Fibroblast of skin of left biceps (primary cell): ENCODE measurements at regions not wholly inside any gene's neighbourhood (a gene's known extent, or its start where the extent isn't known, plus 50 kb on each side); places are given as distances from the start of the nearest gene placed in this dataset.

Source experiments
- DNase-seq, 2 experiments: peaks; one replicate each; pipeline ENCODE4 v3.0.0-alpha.2; 2013; ENCODE audit warnings: low read depth in 2 of 2

DNA sequence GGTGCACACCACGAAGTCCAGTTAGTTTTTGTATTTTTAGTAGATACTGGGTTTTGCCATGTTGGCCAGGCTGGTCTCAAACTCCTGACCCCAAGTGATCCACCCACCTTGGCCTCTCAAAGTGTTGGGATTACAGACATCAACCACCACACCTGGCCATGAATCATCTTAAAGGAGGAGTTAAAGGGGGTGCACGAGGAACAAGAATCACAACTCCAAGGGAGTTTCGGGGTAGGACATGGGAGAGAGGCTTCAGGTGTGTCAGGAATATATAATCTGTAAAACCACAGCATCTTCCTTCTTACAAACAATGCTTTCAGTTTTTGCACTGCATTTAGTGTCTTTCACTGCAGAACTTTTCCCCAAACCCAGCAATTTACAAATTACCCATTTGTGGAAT, 137.4 kb upstream of the SGK1 start:
- DNase-seq: no peak

DNA sequence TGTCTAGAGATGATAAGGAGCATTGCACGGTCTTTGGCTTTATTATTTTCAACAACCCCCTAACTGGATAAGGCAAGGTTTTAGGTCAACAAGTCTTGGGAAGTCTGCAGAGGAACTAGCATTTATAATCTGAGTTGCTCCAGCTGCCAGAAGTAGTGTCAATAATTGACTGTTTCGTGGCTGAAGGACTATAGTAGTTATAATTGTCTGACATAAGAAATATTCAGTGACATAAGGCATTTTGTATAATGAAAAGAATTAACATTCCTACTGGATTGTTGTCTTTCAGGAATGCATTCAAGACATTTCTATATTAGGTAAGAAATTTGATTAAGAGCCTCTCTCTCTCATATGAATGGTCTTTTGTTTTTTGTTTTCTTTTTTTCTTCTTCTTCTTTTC, 136.9 kb upstream of the SGK1 start:
- DNase-seq: no peak

DNA sequence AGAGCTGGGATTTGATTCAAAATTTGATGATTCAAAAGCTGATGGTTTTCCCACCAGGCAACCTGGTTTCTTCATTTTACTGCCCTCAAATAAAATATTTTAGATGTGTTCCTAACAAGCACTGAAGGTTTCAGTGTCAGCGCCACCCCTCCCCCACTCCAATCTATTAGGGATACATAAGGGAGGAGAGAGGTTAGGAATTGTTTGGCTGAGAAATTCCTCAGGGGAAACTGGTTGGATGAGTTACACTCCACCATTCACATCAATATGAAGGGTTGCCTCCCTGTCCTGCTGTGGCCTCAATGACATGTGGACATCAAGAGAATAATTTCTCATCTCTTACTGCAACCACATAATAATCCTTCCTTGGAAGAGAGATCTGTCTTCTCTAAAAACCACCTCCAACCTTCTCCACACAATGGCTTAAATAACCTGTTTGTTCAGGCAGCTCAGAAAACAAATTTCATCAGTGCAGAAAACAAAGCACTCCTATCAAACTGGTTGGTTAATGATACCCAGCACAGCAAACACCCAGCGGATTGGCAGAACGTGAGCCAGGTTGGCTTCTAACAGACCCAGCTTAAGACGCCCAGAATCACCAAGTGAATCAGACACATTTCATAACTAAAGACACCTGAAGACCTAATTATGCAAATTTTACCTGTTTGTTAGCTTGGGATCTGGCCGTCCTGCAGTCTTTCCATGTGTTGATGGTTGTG, 136.0 kb upstream of the SGK1 start:
- DNase-seq: no peak

DNA sequence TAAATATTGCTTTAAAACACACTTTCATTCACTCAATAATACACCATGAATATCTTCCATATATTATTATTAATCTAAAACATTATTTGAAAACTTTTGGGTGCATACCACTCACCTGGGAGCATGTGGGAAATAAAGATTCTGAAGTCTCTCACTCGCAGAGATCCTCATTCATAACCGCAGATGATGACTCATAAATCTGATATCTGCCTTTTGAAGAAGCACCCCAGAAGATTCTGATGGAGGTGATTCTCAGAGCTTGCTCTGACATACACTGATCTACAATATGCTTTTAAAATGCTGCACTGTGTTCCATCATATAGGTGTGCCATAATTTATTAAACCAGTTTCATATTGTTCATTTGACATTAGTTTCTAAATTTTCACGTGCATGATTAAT, 135.0 kb upstream of the SGK1 start:
- no peak for DNase-seq

DNA sequence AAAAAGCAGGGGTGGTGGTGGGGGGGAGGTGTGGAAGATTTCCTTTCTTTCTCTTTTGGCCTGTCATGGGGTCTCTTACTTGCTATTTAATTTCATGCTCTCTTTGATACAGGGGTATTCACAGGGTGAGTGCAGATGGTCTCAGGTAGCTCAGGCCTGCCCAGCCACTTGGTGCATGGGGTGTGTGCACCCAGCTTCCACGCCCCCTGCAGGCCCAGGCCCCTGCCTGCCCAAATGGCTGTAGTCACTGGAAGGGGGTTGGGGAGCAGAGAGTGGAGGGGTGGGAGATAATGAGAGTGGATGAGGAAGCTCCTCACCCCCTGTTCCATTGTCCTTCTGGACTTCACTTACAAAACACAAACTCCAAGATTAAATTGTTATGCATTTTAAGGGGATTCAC, 133.6 kb upstream of the SGK1 start:
- DNase-seq: no peak

DNA sequence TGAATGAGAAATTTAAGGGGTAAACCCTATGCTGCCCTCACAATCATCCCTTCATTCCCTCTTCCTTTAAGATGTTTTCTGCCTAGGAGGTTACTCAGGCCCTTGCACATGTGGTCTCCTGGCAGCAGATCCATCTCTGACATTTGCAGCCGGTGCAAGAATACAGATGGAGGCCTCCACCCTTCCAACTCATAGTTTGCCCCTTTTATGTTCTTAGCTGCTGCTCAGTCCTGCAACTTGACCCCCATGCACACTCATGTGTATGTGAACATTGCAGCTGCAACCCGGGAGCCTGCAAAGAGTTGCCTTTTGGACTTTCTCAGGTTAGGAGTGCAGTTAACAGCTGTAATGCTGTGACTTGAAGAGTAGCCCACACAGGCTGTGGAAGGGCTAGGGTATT, 131.9 kb upstream of the SGK1 start:
- DNase-seq: no peak

DNA sequence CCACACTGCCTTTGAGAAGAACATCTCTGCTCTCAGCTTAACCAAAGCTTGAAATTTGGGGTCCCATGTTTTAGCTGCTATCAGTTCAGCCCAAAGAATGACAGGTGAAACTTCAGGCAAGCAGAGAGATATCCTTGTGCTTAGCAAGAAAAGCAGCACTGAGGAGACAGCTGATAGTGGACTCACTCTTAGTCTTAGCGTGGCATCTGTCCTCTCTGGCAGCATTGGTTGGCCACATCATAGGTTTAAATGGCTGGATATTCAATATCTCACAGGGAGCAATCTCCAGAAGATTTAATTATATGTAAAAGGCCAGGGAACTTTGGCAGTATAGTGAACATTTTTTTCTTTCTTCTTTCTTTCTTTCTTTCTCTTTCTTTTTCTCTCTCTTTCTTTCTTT, 131.1 kb upstream of the SGK1 start:
- no peak for DNase-seq

DNA sequence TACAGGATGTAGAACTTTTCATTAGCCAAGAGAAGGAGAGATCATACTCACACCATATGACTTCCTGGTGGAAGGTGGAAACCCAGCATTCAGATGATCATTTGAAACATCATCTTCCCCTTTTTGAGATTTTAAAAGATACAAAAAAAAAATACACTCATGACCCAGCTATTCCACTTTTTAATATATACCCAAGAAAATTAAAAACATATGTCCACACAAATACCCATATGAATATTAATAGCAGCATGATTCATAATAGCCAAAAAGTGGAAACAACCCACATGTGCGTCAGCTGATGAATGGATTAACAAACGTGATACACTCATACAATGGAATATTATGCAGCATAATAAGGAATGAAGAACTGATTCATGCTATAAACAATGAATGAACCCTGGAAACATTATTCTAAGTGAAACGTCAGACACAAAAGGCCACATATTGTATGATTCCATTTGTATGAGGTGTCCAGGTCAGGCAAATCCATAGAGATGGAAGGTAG, 130.0 kb upstream of the SGK1 start:
- DNase-seq: peak; percentile 93 to 95

DNA sequence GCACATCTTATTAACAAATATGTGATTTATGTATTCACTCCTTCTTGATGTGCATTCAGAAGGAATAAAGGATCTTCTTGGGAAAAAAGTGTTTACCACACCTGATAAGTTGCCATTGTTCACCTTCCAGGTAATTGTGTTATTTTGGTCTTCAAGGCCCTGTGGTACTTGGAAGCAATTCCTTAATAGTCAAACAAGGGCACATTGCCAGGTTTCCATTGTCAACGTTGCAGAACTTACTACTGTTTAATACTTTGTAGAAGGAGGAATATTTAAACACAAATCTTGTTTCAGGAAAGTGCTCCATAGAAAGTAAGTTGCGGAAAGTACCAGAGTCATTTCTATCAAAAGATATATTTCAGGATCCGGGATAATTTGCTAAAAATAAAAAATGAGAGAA, 129.5 kb upstream of the SGK1 start:
- peak in 1 of 2 experiments; percentile 15 for DNase-seq

DNA sequence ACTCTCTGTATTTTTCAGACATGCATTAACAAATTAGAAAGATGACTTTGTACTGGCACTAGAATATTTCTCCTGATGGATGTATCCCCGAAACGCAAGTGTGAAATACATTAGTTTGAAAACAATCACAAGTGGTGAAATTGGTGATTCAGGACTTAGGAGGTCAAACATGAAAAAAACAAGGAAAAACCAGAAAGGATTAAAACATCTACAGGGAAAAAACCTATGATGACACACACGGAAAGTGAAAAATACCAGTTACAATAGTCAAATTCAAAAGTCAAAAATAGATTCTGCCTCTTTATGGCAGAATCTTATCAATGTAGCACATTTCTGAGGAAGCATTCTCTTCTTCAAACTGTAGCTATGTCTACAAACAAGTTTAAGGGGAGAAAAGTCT, 129.0 kb upstream of the SGK1 start:
- peak in 1 of 2 experiments; percentile 15 for DNase-seq

DNA sequence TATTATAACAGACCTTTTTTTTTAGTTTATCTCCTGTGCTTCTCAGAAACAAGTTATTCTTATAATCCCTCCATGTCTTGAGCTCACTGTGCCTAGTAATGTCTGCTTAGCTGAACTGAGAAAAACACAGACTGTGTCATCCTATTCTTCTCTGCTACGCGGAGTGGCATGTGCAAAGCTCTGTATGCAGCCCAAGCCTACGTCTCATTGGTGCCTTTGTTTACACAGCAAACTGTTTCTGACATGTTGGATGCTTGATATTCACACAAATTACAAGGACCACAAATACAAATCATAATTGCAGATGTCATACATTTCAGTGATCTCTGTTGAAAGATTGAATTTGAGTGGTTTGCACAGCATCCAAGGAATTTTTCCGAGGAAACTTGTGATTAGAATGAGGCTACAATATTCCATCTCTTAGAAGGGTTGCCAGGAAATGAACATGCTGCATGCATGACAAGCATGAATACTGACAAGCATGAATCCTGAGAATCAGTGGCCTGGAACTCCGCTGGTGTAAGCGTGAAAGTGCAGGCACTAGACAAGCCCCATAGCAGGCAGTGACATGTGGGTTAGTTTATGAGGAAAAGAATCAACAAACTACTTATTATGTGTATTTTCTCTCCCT, 128.4 kb upstream of the SGK1 start:
- peak; percentile 78 to 79 for DNase-seq

DNA sequence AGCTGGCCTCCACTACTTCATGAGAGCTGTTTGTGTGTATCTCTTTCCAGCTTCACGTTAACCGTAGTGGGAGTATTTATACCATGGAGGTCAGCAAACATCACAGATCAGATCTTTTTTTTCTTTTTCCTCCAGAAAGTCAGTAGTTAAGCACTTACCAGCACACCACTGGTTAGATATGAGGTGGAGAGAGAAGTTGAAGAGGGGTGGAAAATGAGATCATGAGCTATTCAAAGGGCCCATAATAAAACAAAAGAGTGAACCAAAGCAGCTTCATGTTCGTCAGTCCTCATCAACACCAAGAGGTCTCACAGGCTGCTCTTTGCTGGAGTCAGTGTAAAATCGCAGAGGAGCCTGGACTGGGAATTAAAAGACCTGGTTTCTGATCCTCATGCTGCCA, 125.1 kb upstream of the SGK1 start:
- DNase-seq: no peak

DNA sequence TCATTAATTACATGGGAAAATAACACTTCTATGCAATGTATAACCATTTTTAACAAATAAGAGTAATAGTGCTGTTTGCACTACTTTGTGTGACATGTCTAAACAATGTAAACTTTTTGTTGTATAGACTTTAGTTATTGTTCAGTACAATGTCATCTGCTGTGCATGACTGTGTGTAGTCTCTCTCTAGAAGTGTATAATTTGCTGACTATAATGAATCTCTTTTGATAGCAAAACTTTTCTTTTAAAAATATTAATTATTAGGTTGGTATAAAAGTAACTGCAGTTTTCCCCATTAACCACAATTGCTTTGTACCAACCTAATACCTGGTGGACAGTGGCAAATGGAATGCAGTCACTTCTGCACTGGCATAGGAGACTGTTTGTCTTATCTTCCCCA, 124.2 kb upstream of the SGK1 start:
- DNase-seq: no peak

DNA sequence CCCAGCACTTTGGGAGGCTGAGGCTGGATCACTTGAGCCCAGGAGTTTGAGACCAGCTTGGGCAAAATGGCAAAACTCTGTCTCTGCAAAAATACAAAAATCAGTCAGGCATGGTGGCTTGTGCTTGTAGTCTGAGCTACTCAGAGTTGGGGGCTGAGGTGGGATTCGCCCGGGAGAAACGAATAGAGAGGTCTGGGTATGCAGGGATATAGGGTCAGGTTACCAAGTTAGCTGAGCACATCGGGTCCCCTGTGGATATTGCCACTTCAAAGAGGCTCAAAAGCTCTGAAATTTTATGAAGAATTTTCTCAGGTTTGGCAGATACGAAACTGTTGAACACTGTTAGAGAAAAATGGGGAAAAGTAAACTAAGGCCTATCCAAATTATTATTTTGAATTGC, 120.9 kb upstream of the SGK1 start:
- no peak for DNase-seq

DNA sequence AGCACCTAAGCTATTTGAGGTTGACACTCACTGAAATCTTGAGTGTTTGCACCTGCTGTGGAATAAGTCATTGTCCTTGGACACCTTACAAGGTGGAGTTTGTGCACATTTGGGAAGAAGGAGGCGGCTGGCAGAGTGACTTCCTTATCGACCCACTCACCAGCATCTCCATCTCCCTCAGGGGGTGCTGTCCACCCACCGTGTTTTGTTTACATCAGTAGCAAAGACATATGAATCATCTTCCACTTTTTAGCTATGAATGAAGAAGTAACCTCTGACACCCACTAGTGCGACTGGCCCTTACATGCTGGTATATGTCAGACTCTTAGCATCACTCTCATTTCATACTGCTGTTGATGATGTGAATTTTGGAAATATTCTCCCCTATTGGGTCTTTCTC, 119.5 kb upstream of the SGK1 start:
- no peak for DNase-seq

DNA sequence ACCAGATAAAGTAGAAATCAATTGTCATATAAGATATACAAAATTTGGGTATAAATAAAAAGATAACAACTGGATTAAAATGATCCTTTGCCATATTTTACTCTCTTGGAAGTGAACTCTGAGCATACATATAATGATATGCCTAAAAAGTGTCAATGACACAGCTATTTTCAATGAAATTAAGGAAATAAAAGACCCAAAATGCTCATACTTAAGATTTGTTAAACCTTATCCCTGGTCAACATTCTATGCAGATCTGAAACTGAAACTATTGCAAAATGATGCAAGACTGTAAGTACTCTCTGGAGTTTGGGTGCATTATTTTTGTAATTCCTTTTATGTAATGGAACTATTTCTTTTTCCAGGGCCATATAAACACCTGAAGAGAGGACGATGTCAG, 119.0 kb upstream of the SGK1 start:
- no peak for DNase-seq

DNA sequence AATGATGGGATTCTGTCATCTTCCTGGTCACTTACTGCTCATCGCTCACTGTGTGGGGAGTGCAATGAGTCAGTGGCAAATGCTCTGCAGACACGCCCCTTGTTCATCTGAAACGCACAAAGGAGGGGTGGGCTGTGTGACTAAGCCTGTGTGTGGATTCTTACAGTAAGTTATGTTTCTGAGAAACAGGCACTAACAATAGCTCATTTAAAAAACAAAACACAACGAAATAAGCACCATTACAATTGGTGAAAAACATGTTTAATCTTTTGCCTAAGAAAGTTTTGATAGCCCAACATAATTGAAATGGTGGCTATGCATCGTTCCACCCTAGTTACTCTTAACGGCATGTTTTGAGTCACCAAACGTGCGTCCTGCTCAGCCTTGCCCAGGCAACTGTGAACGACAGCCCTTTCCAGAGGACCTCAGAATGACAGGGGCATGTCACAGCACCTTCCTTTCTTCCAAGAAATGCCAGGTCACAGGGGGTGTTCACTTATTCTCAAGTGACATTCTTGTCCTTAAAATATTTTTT, 118.4 kb upstream of the SGK1 start:
- peak; percentile 76 for DNase-seq

DNA sequence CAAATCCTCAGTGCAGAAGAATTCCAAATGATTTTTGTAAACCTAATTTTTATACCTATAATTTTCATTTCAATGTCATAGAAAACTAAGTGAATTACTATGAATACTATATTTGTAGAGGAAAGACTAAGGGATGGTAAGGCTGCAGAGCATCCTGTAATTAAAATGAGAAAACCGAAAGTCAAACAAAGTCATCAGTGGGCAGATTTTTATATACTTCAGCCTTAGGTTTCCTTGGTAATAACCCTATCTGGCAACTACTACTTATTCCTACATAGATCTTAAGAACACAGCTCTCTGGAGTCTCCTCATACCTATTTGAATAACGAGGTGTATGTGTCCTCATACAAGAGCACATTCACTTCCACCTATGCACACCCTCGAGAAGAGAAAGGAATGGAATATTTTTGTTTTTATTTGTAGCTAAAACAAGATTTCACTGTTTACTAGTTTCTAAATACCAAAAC, 117.9 kb upstream of the SGK1 start:
- no peak for DNase-seq

DNA sequence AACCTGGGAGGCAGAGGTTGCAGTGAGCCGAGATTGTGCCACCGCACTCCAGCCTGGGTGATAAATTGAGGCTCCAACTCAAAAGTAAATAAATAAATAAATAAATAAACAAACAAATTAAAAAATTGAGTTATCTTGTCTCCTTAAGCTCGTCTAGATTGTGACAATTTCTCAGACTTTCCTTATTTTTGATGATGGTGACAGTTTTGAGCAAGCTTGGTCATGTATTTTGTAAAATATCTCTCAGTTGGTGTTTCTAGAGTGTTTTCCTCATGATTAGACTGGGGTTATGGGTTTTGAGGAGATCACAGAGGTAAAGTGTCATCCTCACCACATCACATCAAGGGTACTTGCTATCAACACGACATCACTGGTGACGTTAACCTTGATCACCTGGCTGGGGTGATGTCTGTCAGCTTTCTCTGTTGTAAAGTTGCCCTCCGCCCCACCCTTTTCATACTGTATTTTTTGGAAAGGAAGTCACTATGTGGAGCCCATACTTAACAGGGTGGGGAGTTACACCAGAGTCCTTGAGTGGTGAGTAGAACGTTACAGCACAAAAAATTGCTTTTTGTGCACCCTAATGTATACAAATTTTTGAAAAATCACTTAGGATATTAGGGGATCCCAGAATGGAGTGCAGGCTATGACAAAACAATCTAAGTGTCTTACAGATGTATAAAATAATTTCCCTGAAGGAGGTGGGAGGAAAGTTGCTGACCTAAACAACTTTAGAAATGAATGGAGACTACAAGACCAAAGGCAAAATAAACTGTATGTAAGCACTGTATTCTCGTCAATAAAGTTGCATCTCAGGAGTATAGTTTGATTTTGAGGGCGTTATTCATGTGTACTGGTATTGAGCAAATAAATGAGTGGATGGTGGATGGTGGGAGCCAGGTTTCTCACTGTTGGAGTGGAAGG, 116.4 kb upstream of the SGK1 start:
- no peak for DNase-seq

DNA sequence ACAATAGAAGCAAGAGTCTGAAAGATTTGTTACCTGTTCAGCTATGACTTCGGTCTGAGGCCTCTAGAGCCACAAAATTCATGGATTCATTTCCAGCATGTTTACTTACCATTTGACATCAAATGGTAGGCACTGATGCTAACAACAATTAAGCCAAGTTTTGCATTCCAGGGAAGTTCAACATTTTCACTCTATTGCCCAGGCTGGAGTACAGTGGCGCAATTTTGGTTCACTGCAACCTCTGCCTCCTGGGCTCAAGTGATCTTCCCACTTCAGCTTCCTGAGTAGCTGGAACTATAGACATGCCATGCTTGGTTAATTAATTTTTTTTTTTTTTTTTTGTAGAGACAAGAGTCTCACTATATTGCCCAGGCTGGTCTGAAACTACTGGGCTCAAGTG, 114.1 kb upstream of the SGK1 start:
- DNase-seq: no peak

DNA sequence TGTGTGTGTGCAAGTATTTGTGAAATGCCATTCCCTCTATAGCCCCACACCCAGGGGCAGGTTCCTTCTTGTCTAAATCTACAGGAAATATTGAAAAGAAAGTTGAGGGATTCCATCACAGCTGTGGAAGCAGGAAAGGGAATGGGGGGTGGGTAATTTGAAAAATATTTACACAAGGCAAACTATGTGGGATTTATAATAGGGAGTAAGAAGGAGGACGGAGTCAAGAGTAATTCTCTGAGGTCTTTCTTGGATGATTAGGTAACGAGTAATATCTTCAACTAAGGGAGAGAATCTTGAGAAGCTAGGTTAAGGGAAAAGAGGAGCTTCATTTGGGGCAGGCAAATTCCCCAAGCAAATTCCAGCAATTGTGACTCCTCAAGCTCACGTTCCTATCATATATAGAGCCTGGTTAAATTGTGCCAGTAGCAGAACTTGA, 113.5 kb upstream of the SGK1 start:
- DNase-seq: peak; percentile 60 to 61

DNA sequence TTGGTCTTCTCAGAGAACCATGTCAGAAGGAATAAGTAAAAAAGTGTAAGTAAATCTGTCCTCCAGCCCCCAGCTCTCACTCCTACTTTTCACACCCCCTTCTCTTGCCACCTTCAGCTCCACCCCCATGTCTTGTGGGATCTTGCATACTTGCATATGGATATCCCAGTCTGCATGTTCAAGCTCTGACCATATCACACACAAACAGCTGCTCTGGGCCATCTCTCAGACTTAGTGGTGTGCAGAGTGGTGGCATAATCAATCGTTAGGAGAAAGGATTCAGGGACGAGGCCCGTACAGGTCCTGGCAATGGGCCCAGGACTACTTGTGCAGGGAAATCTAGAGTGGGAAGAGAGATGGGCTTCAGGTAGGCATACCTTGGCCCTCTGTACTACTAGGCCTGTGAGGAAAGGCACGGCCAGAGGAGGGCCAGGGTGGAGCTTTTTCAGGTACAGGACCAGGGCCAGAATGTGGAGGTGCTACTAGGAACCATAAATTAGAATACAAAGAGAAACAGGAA, 112.0 kb upstream of the SGK1 start:
- DNase-seq: no peak
